ENCODE measurements at regions not wholly inside any gene's neighbourhood (a gene's known extent, or its start where the extent isn't known, plus 50 kb on each side); places are given as distances from the start of the nearest gene placed in this dataset.

GRCh38 chr7:128145191-128145590, 95.9 kb upstream of the LEP start:
- Histone ChIP-seq H2BK15ac (ENCODE audit: low read length) (no peak overlapping the region), H3K27ac (replicated peaks; ENCODE audit: low read length) (no peak overlapping the region), H2BK5ac (ENCODE audit: low read length) (no peak overlapping the region), H3K4me2 (ENCODE audit: insufficient read depth, low read length, poor library complexity, severe bottlenecking) (no peak overlapping the region), H3K36me3 (replicated peaks in 1 of 2; ENCODE audit: control insufficient read depth in 2 of 2, insufficient read depth in 2 of 2, low read length in 2 of 2) (no peaks in the 10 kb centered on the region), H4K8ac (ENCODE audit: low read depth, low read length) (no peak overlapping the region), H3K9ac (ENCODE audit: low read depth, low read length, poor library complexity) (no peak overlapping the region), H2AFZ (ENCODE audit: low read length) (no peak overlapping the region), H3K18ac (ENCODE audit: low read length) (no peak overlapping the region), H4K91ac (ENCODE audit: low read depth, low read length, poor library complexity) (no peak overlapping the region), H3K4me1 (ENCODE audit: control insufficient read depth in 2 of 2, insufficient read depth in 1 of 2, low read depth in 1 of 2, low read length in 2 of 2) (no peaks in the 10 kb centered on the region), H3K23ac (ENCODE audit: low read depth, low read length, poor library complexity) (no peak overlapping the region), H3K14ac (ENCODE audit: low read length) (no peak overlapping the region), H3K9me3 (replicated peaks in 1 of 2; ENCODE audit: control insufficient read depth in 2 of 2, insufficient read depth in 1 of 2, low read depth in 1 of 2, low read length in 2 of 2) (peaks cover 0 to 2% of the 10 kb centered on the region in 2 donors), H2BK120ac (ENCODE audit: low read depth, low read length) (no peak overlapping the region), H3K4ac (ENCODE audit: low read length) (no peak overlapping the region), H2AK5ac (ENCODE audit: low read depth, low read length) (no peak overlapping the region), H3K79me1 (ENCODE audit: low read depth, low read length) (no peaks in the 10 kb centered on the region), H3K27me3 (ENCODE audit: control insufficient read depth in 3 of 3, insufficient read depth in 3 of 3, low read depth in 1 of 3, low read length in 3 of 3) (peaks cover 0 to 13% (median 0%) of the 10 kb centered on the region in 3 experiments), H3K4me3 (ENCODE audit: low read length in 2 of 2) (no peak overlapping the region), H2BK12ac (ENCODE audit: low read length) (no peak overlapping the region)
- DNase-seq (ENCODE audit: low spot score), result no peak
- no CpG with 5 or more reads among the region's 2 CpGs for WGBS, 2 donors (ENCODE audit: extremely low coverage in 2 of 2, insufficient read length in 2 of 2, insufficient replicate concordance in 1 of 2)

- no peak overlapping the region for H4K91ac ChIP-seq (ENCODE audit: low read depth, low read length, poor library complexity)
- no CpG with 5 or more reads among the region's 4 CpGs for WGBS, 2 donors (ENCODE audit: extremely low coverage in 2 of 2, insufficient read length in 2 of 2, insufficient replicate concordance in 1 of 2)
- H3K14ac ChIP-seq (ENCODE audit: low read length), result no peak overlapping the region
- no peak overlapping the region for H3K4ac ChIP-seq (ENCODE audit: low read length)
- no peak overlapping the region for H2AFZ ChIP-seq (ENCODE audit: low read length)
- peaks cover 0 to 20% (median under 1%) of the 10 kb centered on the region in 3 experiments for H3K27me3 ChIP-seq (ENCODE audit: control insufficient read depth in 3 of 3, insufficient read depth in 3 of 3, low read depth in 1 of 3, low read length in 3 of 3)
- H2BK15ac ChIP-seq (ENCODE audit: low read length), result no peak overlapping the region
- no peak overlapping the region for H3K4me2 ChIP-seq (ENCODE audit: insufficient read depth, low read length, poor library complexity, severe bottlenecking)
- H3K4me1 ChIP-seq (ENCODE audit: control insufficient read depth in 2 of 2, insufficient read depth in 1 of 2, low read depth in 1 of 2, low read length in 2 of 2), result no peaks in the 10 kb centered on the region
- no peak overlapping the region for H3K27ac ChIP-seq (replicated peaks; ENCODE audit: low read length)
- H2BK12ac ChIP-seq (ENCODE audit: low read length), result no peak overlapping the region
- no peak overlapping the region for H3K9ac ChIP-seq (ENCODE audit: low read depth, low read length, poor library complexity)
- peaks cover 0 to 2% of the 10 kb centered on the region in 2 donors for H3K9me3 ChIP-seq (replicated peaks in 1 of 2; ENCODE audit: control insufficient read depth in 2 of 2, insufficient read depth in 1 of 2, low read depth in 1 of 2, low read length in 2 of 2)
- H4K8ac ChIP-seq (ENCODE audit: low read depth, low read length), result no peak overlapping the region
- H2BK5ac ChIP-seq (ENCODE audit: low read length), result no peak overlapping the region
- no peaks in the 10 kb centered on the region for H3K79me1 ChIP-seq (ENCODE audit: low read depth, low read length)
- no peak overlapping the region for H3K4me3 ChIP-seq (ENCODE audit: low read length in 2 of 2)
- no peak overlapping the region for H2BK120ac ChIP-seq (ENCODE audit: low read depth, low read length)
- H3K18ac ChIP-seq (ENCODE audit: low read length), result no peak overlapping the region
- no peaks in the 10 kb centered on the region for H3K36me3 ChIP-seq (replicated peaks in 1 of 2; ENCODE audit: control insufficient read depth in 2 of 2, insufficient read depth in 2 of 2, low read length in 2 of 2)
- H2AK5ac ChIP-seq (ENCODE audit: low read depth, low read length), result no peak overlapping the region
- no peak for DNase-seq (ENCODE audit: low spot score)
- no peak overlapping the region for H3K23ac ChIP-seq (ENCODE audit: low read depth, low read length, poor library complexity)
These were observed 95.0 kb upstream of the LEP start for GRCh38 chr7:128146052-128146451.

GRCh38 chr7:128148676-128149075, 92.4 kb upstream of the LEP start:
- H4K8ac ChIP-seq (ENCODE audit: low read depth, low read length), result no peak overlapping the region
- WGBS, 2 donors (ENCODE audit: extremely low coverage in 2 of 2, insufficient read length in 2 of 2, insufficient replicate concordance in 1 of 2), result no CpG with 5 or more reads among the region's 4 CpGs
- no peak overlapping the region for H2BK5ac ChIP-seq (ENCODE audit: low read length)
- H2AK5ac ChIP-seq (ENCODE audit: low read depth, low read length), result no peak overlapping the region
- peaks cover 0 to 33% (median 2%) of the 10 kb centered on the region in 3 experiments for H3K27me3 ChIP-seq (ENCODE audit: control insufficient read depth in 3 of 3, insufficient read depth in 3 of 3, low read depth in 1 of 3, low read length in 3 of 3)
- no peaks in the 10 kb centered on the region for H3K36me3 ChIP-seq (replicated peaks in 1 of 2; ENCODE audit: control insufficient read depth in 2 of 2, insufficient read depth in 2 of 2, low read length in 2 of 2)
- H2AFZ ChIP-seq (ENCODE audit: low read length), result no peak overlapping the region
- H2BK15ac ChIP-seq (ENCODE audit: low read length), result no peak overlapping the region
- H3K4me1 ChIP-seq (ENCODE audit: control insufficient read depth in 2 of 2, insufficient read depth in 1 of 2, low read depth in 1 of 2, low read length in 2 of 2), result no peaks in the 10 kb centered on the region
- no peak overlapping the region for H3K27ac ChIP-seq (replicated peaks; ENCODE audit: low read length)
- H3K9me3 ChIP-seq (replicated peaks in 1 of 2; ENCODE audit: control insufficient read depth in 2 of 2, insufficient read depth in 1 of 2, low read depth in 1 of 2, low read length in 2 of 2), result no peaks in the 10 kb centered on the region
- H3K79me1 ChIP-seq (ENCODE audit: low read depth, low read length), result no peaks in the 10 kb centered on the region
- H3K4me2 ChIP-seq (ENCODE audit: insufficient read depth, low read length, poor library complexity, severe bottlenecking), result no peak overlapping the region
- H3K9ac ChIP-seq (ENCODE audit: low read depth, low read length, poor library complexity), result no peak overlapping the region
- no peak overlapping the region for H3K18ac ChIP-seq (ENCODE audit: low read length)
- H2BK120ac ChIP-seq (ENCODE audit: low read depth, low read length), result no peak overlapping the region
- H3K4me3 ChIP-seq (ENCODE audit: low read length in 2 of 2), result no peak overlapping the region
- DNase-seq (ENCODE audit: low spot score), result no peak
- no peak overlapping the region for H3K14ac ChIP-seq (ENCODE audit: low read length)
- no peak overlapping the region for H4K91ac ChIP-seq (ENCODE audit: low read depth, low read length, poor library complexity)
- no peak overlapping the region for H3K4ac ChIP-seq (ENCODE audit: low read length)
- H2BK12ac ChIP-seq (ENCODE audit: low read length), result no peak overlapping the region
- no peak overlapping the region for H3K23ac ChIP-seq (ENCODE audit: low read depth, low read length, poor library complexity)

GRCh38 chr7:128150223-128150865, 90.7 kb upstream of the LEP start:
- no peak overlapping the region for H3K27ac ChIP-seq (replicated peaks; ENCODE audit: low read length)
- H3K18ac ChIP-seq (ENCODE audit: low read length), result no peak overlapping the region
- no peak overlapping the region for H2BK15ac ChIP-seq (ENCODE audit: low read length)
- no peak overlapping the region for H3K4me2 ChIP-seq (ENCODE audit: insufficient read depth, low read length, poor library complexity, severe bottlenecking)
- peaks cover 0 to 29% (median 2%) of the 10 kb centered on the region in 3 experiments for H3K27me3 ChIP-seq (ENCODE audit: control insufficient read depth in 3 of 3, insufficient read depth in 3 of 3, low read depth in 1 of 3, low read length in 3 of 3)
- H4K8ac ChIP-seq (ENCODE audit: low read depth, low read length), result no peak overlapping the region
- no peak overlapping the region for H2BK120ac ChIP-seq (ENCODE audit: low read depth, low read length)
- H2BK5ac ChIP-seq (ENCODE audit: low read length), result no peak overlapping the region
- no peak for DNase-seq (ENCODE audit: low spot score)
- no peak overlapping the region for H2AFZ ChIP-seq (ENCODE audit: low read length)
- no peaks in the 10 kb centered on the region for H3K36me3 ChIP-seq (replicated peaks in 1 of 2; ENCODE audit: control insufficient read depth in 2 of 2, insufficient read depth in 2 of 2, low read length in 2 of 2)
- H3K4me1 ChIP-seq (ENCODE audit: control insufficient read depth in 2 of 2, insufficient read depth in 1 of 2, low read depth in 1 of 2, low read length in 2 of 2), result peaks cover 9 to 10% of the 10 kb centered on the region in 2 donors
- H3K4ac ChIP-seq (ENCODE audit: low read length), result no peak overlapping the region
- no peak overlapping the region for H2BK12ac ChIP-seq (ENCODE audit: low read length)
- no peak overlapping the region for H3K14ac ChIP-seq (ENCODE audit: low read length)
- H3K79me1 ChIP-seq (ENCODE audit: low read depth, low read length), result no peaks in the 10 kb centered on the region
- H3K9ac ChIP-seq (ENCODE audit: low read depth, low read length, poor library complexity), result no peak overlapping the region
- no peaks in the 10 kb centered on the region for H3K9me3 ChIP-seq (replicated peaks in 1 of 2; ENCODE audit: control insufficient read depth in 2 of 2, insufficient read depth in 1 of 2, low read depth in 1 of 2, low read length in 2 of 2)
- H3K4me3 ChIP-seq (ENCODE audit: low read length in 2 of 2), result no peak overlapping the region
- no peak overlapping the region for H2AK5ac ChIP-seq (ENCODE audit: low read depth, low read length)
- WGBS, 2 donors (ENCODE audit: extremely low coverage in 2 of 2, insufficient read length in 2 of 2, insufficient replicate concordance in 1 of 2), result no CpG with 5 or more reads among the region's 7 CpGs
- no peak overlapping the region for H4K91ac ChIP-seq (ENCODE audit: low read depth, low read length, poor library complexity)
- no peak overlapping the region for H3K23ac ChIP-seq (ENCODE audit: low read depth, low read length, poor library complexity)
